NCI-H1436 treated with DMSO at 0.1 percent for 48 hours (cell line): ENCODE measurements at regions not wholly inside any gene's neighbourhood (a gene's known extent, or its start where the extent isn't known, plus 50 kb on each side); places are given as distances from the start of the nearest gene placed in this dataset.
"Not testable (repeated sequence)": the region's sequence is repeated elsewhere in the genome, so short reads cannot be mapped to it uniquely, and the experiment has no call there.

Experiments used
- DNase-seq: peaks from one replicate; lab custom pipeline; 2025; lab: John Stamatoyannopoulos, UW

- no peak for DNase-seq
Observed at GRCh38 chr22:27311698-27312550, 489.6 kb downstream of the MN1 start.

GRCh38 chr22:27312565-27312964, 489.0 kb downstream of the MN1 start:
- DNase-seq: no peak

DNA sequence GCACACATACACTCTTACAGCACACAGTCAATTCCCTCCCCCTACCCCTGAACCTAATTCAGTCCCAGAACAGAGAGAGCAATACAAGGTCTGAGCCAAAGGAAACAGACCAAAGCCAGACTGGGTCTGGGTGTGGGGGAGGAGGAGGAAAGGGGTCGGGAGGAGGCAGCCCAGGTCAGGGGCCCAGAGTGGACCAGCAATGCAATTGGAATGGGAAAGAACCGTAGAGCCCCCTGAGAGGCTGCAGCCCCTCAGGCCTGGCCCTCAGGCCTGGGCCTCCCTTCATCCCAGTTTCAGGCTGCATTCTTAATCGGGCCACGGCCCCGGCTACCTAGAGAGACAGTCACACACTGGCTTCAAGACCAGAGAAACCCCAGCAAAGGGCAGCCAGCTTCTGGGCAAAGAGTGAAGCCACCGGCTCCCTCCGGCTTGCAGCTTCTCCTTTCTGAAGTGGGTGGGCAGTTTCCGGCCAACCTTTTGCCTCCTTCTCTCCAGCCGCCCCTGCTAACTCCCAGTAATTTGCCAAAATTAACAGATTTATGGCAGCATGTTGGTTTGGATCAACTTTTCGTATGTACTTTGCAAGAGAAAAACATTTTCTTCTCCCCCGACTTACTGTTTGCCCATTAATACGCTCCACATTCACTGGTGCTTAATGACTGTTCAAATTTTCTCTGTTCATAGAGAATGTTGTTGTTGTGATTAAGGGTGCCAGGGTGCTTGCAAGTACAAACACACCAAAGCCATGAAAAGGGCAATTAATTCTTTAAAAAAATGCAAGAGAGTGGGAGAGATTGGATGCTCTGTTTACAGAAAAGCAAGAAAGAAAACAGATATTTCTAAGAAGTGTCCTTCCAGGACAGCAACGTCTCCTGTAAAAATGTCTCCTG, 488.3 kb downstream of the MN1 start:
- DNase-seq: no peak

- no peak for DNase-seq
Observed at GRCh38 chr22:27314276-27314807, 487.2 kb downstream of the MN1 start.

DNA sequence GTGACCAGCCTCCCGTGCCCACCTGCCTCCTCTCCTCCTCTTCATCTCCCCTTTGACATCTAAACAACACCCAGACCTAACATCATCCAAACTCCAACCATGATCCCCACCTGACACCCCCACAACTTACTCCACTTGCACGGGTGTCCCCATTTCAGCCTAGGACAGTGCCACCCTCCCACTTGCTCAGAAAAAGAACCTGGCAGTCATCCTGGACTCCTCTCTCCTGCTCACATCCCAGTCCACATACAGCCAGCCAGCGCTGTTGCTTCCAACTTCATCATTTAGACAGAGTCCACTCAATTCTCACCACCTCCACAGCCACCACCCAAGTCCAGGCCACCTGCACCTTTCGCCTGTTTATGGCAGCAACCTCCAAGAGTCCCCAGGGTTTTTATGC, 485.7 kb downstream of the MN1 start:
- DNase-seq: no peak

DNA sequence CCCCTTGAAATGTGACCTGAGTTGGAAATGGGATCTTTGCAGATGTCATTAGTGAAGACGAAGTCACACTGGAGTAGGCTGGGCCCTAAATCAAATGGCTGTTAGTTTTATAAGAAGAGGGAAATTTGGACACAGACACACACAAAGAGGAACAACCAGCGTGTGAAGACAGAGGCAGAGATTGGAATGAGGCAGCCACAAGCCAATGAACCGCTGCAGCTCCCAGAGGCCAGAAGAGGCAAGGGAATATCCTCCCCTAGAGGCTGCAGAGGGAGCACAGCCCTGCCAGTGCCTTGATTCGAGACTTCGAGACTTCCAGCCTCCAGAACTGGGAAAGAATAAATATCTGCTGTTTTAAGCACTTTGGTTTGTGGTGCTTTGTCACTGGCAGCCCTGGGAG, 484.5 kb downstream of the MN1 start:
- DNase-seq: no peak

GRCh38 chr22:27317971-27318428, 483.6 kb downstream of the MN1 start:
- DNase-seq: no peak

- DNase-seq: no peak
Observed at GRCh38 chr22:27318516-27318915, 483.0 kb downstream of the MN1 start.

- DNase-seq: no peak
Observed at GRCh38 chr22:27323661-27324060, 477.9 kb downstream of the MN1 start.

- DNase-seq: not testable (repeated sequence)
Observed at GRCh38 chr22:27324908-27325307, 476.6 kb downstream of the MN1 start.

DNA sequence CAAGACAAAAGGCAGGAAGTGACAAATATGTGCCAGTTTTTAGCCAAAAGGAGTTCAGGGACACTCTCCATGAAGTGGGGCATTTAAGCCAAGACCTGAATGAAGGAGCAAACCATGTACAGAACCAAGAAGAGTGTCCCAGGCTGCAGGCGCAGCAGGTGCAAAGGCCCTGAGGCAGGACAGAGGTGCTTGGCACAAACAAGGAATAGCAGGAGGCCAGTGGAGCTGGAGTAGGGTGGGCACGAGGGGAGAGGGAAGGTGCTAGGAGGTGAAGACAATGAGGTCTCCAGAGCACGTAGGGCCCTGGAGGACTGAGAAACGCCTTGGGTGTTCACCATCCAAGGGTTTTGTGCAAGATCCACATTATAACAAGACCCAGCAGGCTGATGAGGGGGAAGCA, 474.1 kb downstream of the MN1 start:
- DNase-seq: no peak

DNA sequence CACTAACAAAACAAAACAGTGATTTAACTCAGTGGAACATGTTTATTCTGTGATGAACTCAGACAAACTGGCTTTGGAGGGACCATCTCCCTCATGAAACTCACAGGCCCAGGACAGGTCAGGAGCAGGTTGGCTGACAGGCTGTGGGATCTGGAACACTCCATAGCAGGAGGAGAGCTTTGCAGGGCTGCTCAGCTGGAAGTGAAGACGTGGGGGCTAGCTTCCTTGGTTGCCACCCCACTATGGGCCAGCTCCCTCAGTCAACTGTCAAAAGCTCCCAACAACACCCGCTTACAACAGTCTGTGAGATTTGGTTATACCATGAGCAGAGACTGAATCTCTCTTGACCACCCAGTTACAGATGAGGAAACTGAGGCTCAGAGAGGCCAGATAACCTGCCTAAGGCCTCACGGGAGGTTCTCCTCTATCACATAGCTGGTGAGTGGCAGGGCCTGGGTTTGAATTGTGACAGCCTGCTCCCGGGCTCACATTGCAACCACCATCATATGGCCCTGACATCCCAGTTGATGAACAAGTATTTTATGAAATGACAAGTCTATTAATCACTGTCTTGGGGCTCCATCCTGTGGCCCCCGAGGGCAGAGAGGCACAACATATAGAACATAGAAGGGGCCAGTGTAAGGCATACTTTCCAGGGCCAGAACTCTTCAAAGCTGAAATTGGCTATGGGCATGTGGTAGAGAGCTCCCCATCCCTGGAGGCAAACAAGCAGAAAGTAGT, 473.4 kb downstream of the MN1 start:
- no peak for DNase-seq

DNA sequence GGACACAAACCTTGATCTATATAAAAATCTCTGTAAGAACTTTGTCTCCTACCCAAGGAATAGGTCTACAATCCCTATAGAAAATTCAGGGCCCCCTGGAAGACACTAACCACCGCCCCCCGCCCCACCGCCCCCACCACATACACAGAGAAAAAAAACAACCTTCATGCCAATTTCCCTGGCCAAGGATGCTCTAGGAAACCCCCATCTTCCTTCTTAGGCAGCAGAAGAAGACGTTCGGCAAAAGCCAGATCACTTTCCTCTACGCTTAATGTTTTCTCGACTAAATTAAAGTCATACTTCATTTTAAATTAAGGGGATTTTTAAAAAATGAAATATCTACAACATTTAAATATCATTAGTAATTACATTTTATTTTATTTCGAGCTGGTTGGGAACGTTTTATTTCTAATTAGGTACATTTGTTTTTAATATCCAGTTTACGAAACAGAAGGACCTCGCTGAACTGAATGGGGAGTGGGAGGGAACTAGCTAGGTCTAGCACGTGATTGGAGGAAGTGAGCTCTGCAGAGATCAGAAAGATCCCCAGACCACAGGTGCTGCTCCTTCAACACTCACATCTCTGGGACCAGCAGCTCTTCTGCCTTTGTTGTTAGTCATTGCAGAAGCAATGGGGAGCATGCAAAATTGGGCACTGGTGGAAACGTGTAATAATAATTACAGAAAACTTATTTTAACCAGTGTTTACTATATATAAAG, 472.3 kb downstream of the MN1 start:
- no peak for DNase-seq

- DNase-seq: no peak
Observed at GRCh38 chr22:27329966-27330645, 471.4 kb downstream of the MN1 start.

DNA sequence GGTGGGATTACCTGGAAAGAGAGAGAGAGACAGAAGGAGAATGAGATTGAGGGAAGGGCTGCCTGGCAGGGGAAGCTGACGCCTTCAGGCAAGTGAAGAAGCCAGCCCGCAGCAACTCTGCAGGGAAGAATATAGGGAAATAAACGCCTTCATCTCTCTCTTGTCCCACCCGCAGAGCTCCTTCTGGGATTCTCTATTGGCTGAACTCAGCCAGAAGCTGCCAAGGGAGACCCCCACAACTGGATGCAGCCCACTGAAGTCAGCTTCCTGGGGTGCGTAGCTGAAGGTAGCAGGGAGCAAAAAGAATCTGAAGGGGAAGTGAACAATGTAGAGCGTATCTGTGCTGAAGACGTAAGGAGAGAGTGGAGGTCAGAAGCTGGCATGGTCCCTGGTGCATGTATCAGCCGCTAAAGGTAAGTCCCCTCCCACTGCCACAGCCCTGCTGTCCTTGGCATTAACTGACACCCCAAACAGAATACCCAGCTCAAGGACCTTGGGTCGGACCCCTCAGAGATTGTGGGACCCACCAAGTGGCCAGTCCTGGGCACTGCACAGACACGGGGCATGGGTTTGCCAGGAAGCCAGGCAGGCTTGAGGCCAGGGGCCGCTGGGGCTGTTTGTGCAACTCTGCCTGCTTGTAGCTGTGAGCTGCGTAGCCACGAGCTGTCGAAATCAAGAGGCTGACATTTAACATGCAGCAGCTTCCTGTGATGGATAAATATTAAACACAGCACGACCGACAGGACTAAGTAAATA, 469.9 kb downstream of the MN1 start:
- no peak for DNase-seq

DNA sequence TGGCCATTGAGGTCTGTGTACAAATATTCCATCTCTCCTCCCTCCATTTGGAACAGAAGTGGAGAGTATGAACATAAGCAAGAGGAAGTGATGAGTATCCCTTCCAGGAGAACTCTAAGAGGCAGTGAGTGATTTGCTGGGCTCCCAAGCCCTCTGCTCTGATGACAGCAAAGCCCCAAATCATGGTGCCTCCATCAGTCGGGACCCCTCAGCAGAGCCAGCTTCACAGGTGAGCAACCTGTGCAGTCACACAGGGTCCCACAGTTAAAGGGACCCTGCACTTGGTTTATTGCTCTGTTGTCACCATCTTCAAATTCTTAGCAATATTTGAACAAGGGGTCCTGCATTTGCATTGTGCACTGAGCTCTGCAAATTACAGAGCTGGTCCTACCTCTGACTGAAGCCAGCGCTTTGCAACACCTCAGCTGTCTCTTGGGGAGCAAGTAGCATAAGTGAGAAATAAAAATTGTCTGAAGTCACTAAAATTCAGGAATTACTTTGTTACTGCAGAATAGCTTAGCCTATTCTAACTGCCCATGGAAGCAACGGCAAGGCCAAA, 466.4 kb downstream of the MN1 start:
- no peak for DNase-seq

DNA sequence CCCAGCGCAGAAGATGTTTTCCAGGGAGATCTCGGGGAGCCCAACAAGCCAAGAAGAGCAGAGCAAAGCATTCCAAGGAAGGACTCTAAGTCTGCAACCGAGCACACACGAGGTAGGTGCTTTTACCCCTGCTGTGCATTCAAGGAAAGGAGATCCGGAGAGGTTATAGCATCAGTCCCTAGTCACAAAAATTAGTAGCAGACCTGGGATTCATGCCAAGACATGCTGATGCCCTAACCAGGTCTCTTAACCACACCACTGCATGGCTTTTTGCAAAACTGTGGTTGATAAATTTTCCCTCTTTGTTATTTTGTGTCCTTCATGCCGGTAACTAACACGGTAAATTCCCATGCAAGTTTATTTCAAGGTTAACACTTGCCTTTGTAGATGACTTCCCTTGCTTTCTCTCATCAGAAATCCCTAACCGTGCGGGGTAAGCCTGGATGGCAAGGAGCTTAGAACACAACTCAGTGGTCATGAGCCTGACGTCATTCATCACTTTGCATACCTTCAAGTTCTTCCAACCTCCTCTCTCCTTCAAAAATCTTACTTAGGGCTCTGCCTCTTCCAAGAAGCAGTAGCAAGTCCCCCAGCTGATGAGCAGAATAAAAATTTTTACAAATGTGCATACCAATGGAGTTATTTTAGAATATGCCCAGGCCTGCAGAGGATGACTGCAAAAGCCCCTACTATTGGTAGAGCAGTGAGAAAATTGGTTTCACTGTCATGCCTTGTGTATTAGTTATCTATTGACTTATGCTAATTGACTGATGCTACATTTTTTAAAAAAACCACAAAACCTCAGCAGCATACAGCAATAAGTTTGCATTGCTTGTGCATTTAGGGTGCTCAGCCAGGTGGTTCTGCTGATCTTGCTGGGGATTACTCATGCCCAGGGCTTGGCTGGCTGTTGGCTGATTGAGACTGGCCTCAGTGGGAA, 465.1 kb downstream of the MN1 start:
- DNase-seq: no peak

DNA sequence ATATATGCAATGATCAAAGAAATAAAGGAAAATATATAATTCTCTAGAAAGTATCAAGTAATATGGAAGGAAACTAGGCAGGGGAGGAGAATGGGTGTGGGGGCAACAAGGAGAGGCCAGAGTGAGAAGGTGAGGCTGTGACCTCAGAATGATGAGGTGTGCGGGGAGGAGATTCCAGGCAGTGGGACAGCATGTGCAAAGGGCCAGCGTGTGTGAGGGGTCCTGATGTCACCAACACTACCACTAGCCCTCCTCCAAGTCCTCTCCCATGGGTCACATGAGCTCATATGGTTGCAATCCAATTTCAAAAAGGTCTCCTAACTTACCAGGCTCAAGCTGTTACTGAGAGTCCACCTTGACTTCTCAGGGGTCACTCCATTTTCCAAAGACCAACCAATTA, 463.9 kb downstream of the MN1 start:
- no peak for DNase-seq

- DNase-seq: no peak
Observed at GRCh38 chr22:27340047-27340446, 461.5 kb downstream of the MN1 start.
